Lower leg skin (tissue), 3 donors: ENCODE measurements at regions not wholly inside any gene's neighbourhood (a gene's known extent, or its start where the extent isn't known, plus 50 kb on each side); places are given as distances from the start of the nearest gene placed in this dataset.

Source experiments
- CTCF ChIP-seq, 3 donors: fragments of 450-650 bp; IDR thresholded peaks; one replicate each; pipeline ENCODE4 v1.5.1; 2016; ENCODE audit warnings: antibody characterized with exemption in 3 of 3, mild to moderate bottlenecking in 3 of 3, moderate library complexity in 2 of 3
- POLR2A ChIP-seq, 2 donors: fragments of 450-650 bp; IDR thresholded peaks; one replicate each; pipeline ENCODE4 v1.6.1; 2016 to 2017; ENCODE audit warnings: antibody characterized with exemption in 2 of 2, mild to moderate bottlenecking in 1 of 2, moderate library complexity in 1 of 2

GRCh38 chr10:107356396-107356795, 191.9 kb upstream of the SORCS1 start:
- TF ChIP-seq CTCF (IDR thresholded peaks at IDR 0.05) (no peak), POLR2A (IDR thresholded peaks at IDR 0.05) (no peak)
